Large intestine (tissue), 3 donors: ENCODE measurements at regions not wholly inside any gene's neighbourhood (a gene's known extent, or its start where the extent isn't known, plus 50 kb on each side); places are given as distances from the start of the nearest gene placed in this dataset.
A peak's percentile ranks its signal among the peaks of the same experiment; 100 is the strongest.

Experiments
- DNase-seq, 2 donors: peaks; one replicate each; pipeline versions ENCODE4 v3.0.0 to v3.0.0-alpha.2; 2013
- H3K27ac ChIP-seq: one replicate; pipeline ENCODE4 v1.5.1; 2013; ENCODE audit warnings: low read length
- H3K27me3 ChIP-seq: 2 replicates; pipeline ENCODE4 v1.6.1; 2013; ENCODE audit warnings: low read length; ENCODE audit not compliant: control insufficient read depth, insufficient read depth
- H3K36me3 ChIP-seq: 2 replicates; pipeline ENCODE4 v1.6.1; 2013; ENCODE audit warnings: low read length; ENCODE audit not compliant: control insufficient read depth, insufficient read depth
- H3K4me1 ChIP-seq: one replicate; pipeline ENCODE4 v1.6.1; 2013; ENCODE audit warnings: low read length; ENCODE audit not compliant: control insufficient read depth, insufficient read depth
- H3K4me3 ChIP-seq: one replicate; pipeline ENCODE4 v1.5.1; 2013; ENCODE audit warnings: low read length
- H3K9me3 ChIP-seq: one replicate; pipeline ENCODE4 v1.6.1; 2013; ENCODE audit warnings: mild to moderate bottlenecking, low read depth, low read length, moderate library complexity; ENCODE audit not compliant: control insufficient read depth
- WGBS: methylation state at CpG from one replicate; pipeline ENCODE4 v1.1.5; 2013; ENCODE audit warnings: low lambda C conversion rate; ENCODE audit not compliant: insufficient coverage; 5-methylcytosine and 5-hydroxymethylcytosine counted together

GRCh38 chr1:98018074-98018473, 97.2 kb upstream of the DPYD start:
- Histone ChIP-seq H3K9me3 (no peaks in the 10 kb centered on the region), H3K4me3 (no peak overlapping the region), H3K36me3 (no peaks in the 10 kb centered on the region), H3K4me1 (no peaks in the 10 kb centered on the region), H3K27me3 (no peaks in the 10 kb centered on the region), H3K27ac (no peak overlapping the region)
- no CpG with 5 or more reads among the region's 2 CpGs for WGBS
- no peak for DNase-seq

- Histone ChIP-seq H3K27ac (no peak overlapping the region), H3K9me3 (no peaks in the 10 kb centered on the region), H3K4me1 (no peaks in the 10 kb centered on the region), H3K27me3 (no peaks in the 10 kb centered on the region), H3K36me3 (no peaks in the 10 kb centered on the region), H3K4me3 (no peak overlapping the region)
- DNase-seq: no peak
These were observed 96.3 kb upstream of the DPYD start for GRCh38 chr1:98017184-98017583.

GRCh38 chr1:98008373-98008772, 87.5 kb upstream of the DPYD start:
- Histone ChIP-seq H3K27me3 (no peaks in the 10 kb centered on the region), H3K4me3 (no peak overlapping the region), H3K4me1 (peaks cover 3% of the 10 kb centered on the region), H3K27ac (no peak overlapping the region), H3K9me3 (no peaks in the 10 kb centered on the region), H3K36me3 (no peaks in the 10 kb centered on the region)
- DNase-seq: no peak
- 60% methylated on average over 1 of the region's 1 CpG for WGBS

GRCh38 chr1:98005326-98006010, 84.6 kb upstream of the DPYD start:
- H3K27me3 ChIP-seq: no peaks in the 10 kb centered on the region
- no peak for DNase-seq
- peaks cover 3% of the 10 kb centered on the region for H3K4me1 ChIP-seq
- no peak overlapping the region for H3K27ac ChIP-seq
- H3K9me3 ChIP-seq: no peaks in the 10 kb centered on the region
- H3K4me3 ChIP-seq: no peak overlapping the region
- H3K36me3 ChIP-seq: no peaks in the 10 kb centered on the region

GRCh38 chr1:98003442-98003841, 82.6 kb upstream of the DPYD start:
- Histone ChIP-seq H3K4me1 (peaks cover 3% of the 10 kb centered on the region), H3K9me3 (no peaks in the 10 kb centered on the region), H3K27me3 (no peaks in the 10 kb centered on the region), H3K27ac (no peak overlapping the region), H3K4me3 (no peak overlapping the region), H3K36me3 (no peaks in the 10 kb centered on the region)
- 14% methylated on average over 1 of the region's 1 CpG for WGBS
- DNase-seq: peak; percentile 5 to 40

- DNase-seq: no peak
- Histone ChIP-seq H3K4me1 (peaks cover 3% of the 10 kb centered on the region), H3K27me3 (no peaks in the 10 kb centered on the region), H3K4me3 (no peak overlapping the region), H3K36me3 (no peaks in the 10 kb centered on the region), H3K9me3 (no peaks in the 10 kb centered on the region), H3K27ac (no peak overlapping the region)
- WGBS: 80% methylated on average over 1 of the region's 2 CpGs
These were observed 81.5 kb upstream of the DPYD start for GRCh38 chr1:98002288-98002687.

- WGBS: 100% methylated on average over 1 of the region's 1 CpG
- no peaks in the 10 kb centered on the region for H3K9me3 ChIP-seq
- H3K27ac ChIP-seq: no peak overlapping the region
- no peaks in the 10 kb centered on the region for H3K36me3 ChIP-seq
- no peaks in the 10 kb centered on the region for H3K27me3 ChIP-seq
- H3K4me3 ChIP-seq: no peak overlapping the region
- DNase-seq: no peak
- H3K4me1 ChIP-seq: peaks cover 3% of the 10 kb centered on the region
These were observed 80.9 kb upstream of the DPYD start for GRCh38 chr1:98001764-98002163.

- DNase-seq: no peak
- Histone ChIP-seq H3K4me1 (peaks cover 3% of the 10 kb centered on the region), H3K9me3 (no peaks in the 10 kb centered on the region), H3K36me3 (no peaks in the 10 kb centered on the region), H3K4me3 (no peak overlapping the region), H3K27ac (no peak overlapping the region), H3K27me3 (no peaks in the 10 kb centered on the region)
- no CpG with 5 or more reads among the region's 1 CpG for WGBS
These were observed 78.5 kb upstream of the DPYD start for GRCh38 chr1:97999320-97999719.

- no peaks in the 10 kb centered on the region for H3K36me3 ChIP-seq
- no peak overlapping the region for H3K27ac ChIP-seq
- H3K4me3 ChIP-seq: no peak overlapping the region
- H3K27me3 ChIP-seq: no peaks in the 10 kb centered on the region
- H3K4me1 ChIP-seq: no peaks in the 10 kb centered on the region
- H3K9me3 ChIP-seq: no peaks in the 10 kb centered on the region
- no peak for DNase-seq
These were observed 76.0 kb upstream of the DPYD start for GRCh38 chr1:97996880-97997279.

GRCh38 chr1:97989094-97989680, 68.4 kb upstream of the DPYD start:
- DNase-seq: no peak
- no peaks in the 10 kb centered on the region for H3K9me3 ChIP-seq
- no peak overlapping the region for H3K27ac ChIP-seq
- no peaks in the 10 kb centered on the region for H3K4me1 ChIP-seq
- no peaks in the 10 kb centered on the region for H3K27me3 ChIP-seq
- H3K36me3 ChIP-seq: no peaks in the 10 kb centered on the region
- 80% methylated on average over 1 of the region's 4 CpGs for WGBS
- H3K4me3 ChIP-seq: no peak overlapping the region
